HEK293 (cell line): ENCODE measurements at regions not wholly inside any gene's neighbourhood (a gene's known extent, or its start where the extent isn't known, plus 50 kb on each side); places are given as distances from the start of the nearest gene placed in this dataset.

Experiments used
- ATF2 ChIP-seq: fragments of 450-650 bp; formaldehyde crosslinking; IDR thresholded peaks from 2 replicates; pipeline ENCODE4 v1.5.1; 2016; ENCODE audit warnings: missing biosample characterization, missing genetic modification characterization, low read depth
- KLF16 ChIP-seq: fragments of 450-650 bp; formaldehyde crosslinking; IDR thresholded peaks from 2 replicates; pipeline ENCODE4 v1.5.1; 2017; ENCODE audit warnings: missing biosample characterization, missing genetic modification characterization
- KLF17 ChIP-seq: fragments of 450-650 bp; formaldehyde crosslinking; IDR thresholded peaks from 2 replicates; pipeline ENCODE4 v1.5.1; 2016; ENCODE audit warnings: missing biosample characterization, missing genetic modification characterization
- SALL2 ChIP-seq: fragments of 450-650 bp; formaldehyde crosslinking; IDR thresholded peaks from 2 replicates; pipeline ENCODE4 v1.5.0; 2017; ENCODE audit warnings: missing biosample characterization, mild to moderate bottlenecking, missing genetic modification characterization, borderline replicate concordance
- YY1 ChIP-seq: fragments of 450-650 bp; formaldehyde crosslinking; IDR thresholded peaks from 2 replicates; pipeline ENCODE4 v1.5.1; 2018; ENCODE audit warnings: missing biosample characterization, missing genetic modification characterization
- ZBTB7A ChIP-seq: fragments of 450-650 bp; formaldehyde crosslinking; IDR thresholded peaks from 2 replicates; pipeline ENCODE4 v1.5.1; 2016; ENCODE audit warnings: low read depth, missing biosample characterization, missing genetic modification characterization
- ZNF37A ChIP-seq: fragments of 450-650 bp; IDR thresholded peaks from 2 replicates; pipeline ENCODE4 v1.5.1; 2018; ENCODE audit warnings: missing biosample characterization, missing genetic modification characterization
- ZNF629 ChIP-seq: fragments of 450-650 bp; formaldehyde crosslinking; IDR thresholded peaks from 2 replicates; pipeline ENCODE4 v1.5.1; 2017; ENCODE audit warnings: missing biosample characterization, missing genetic modification characterization
- ZSCAN16 ChIP-seq: fragments of 450-650 bp; formaldehyde crosslinking; IDR thresholded peaks from 2 replicates; pipeline ENCODE4 v1.5.1; 2016; ENCODE audit warnings: missing biosample characterization, missing genetic modification characterization
- TF ChIP-seq, protein P1 (sequence below): fragments of 450-650 bp; formaldehyde crosslinking; IDR thresholded peaks from 2 replicates; pipeline ENCODE4 v1.5.1; 2016; ENCODE audit warnings: missing biosample characterization, missing genetic modification characterization
- TF ChIP-seq, protein P2 (sequence below): fragments of 450-650 bp; formaldehyde crosslinking; IDR thresholded peaks from 2 replicates; pipeline ENCODE4 v1.5.1; 2016; ENCODE audit warnings: missing biosample characterization, missing genetic modification characterization

DNA sequence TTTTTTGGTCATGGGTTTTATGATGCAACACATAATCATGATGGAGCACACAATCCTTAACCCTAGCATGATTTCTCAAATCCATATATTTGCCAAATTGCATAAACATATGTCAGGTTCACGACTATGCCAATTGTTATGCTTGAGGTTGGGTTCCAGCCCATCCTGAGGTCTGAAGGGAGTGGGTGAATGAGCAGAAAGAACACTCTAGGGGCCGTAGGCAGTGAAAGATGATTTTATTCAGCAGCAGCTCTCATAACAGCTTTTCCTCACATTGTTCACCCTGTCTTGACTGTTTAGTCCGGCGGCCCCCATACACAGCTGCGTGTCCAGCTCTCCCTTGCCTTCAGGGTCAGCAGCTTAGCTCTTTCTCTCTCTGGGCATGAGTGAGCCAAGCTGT, 627.7 kb downstream of the PLA2G4A start:
- TF ChIP-seq KLF17 (tag by site-specific recombination) (no peak), SALL2 (no peak), YY1 (tag by site-specific recombination) (no peak), ATF2 (tag by site-specific recombination) (no peak), ZSCAN16 (tag by site-specific recombination) (no peak), KLF16 (tag by site-specific recombination) (no peak), ZNF37A (no peak), ZBTB7A (tag by site-specific recombination) (no peak), ZNF629 (tag by site-specific recombination) (no peak)
- TF ChIP-seq, protein P1, sequence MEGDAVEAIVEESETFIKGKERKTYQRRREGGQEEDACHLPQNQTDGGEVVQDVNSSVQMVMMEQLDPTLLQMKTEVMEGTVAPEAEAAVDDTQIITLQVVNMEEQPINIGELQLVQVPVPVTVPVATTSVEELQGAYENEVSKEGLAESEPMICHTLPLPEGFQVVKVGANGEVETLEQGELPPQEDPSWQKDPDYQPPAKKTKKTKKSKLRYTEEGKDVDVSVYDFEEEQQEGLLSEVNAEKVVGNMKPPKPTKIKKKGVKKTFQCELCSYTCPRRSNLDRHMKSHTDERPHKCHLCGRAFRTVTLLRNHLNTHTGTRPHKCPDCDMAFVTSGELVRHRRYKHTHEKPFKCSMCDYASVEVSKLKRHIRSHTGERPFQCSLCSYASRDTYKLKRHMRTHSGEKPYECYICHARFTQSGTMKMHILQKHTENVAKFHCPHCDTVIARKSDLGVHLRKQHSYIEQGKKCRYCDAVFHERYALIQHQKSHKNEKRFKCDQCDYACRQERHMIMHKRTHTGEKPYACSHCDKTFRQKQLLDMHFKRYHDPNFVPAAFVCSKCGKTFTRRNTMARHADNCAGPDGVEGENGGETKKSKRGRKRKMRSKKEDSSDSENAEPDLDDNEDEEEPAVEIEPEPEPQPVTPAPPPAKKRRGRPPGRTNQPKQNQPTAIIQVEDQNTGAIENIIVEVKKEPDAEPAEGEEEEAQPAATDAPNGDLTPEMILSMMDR (tag by site-specific recombination) = no peak
- TF ChIP-seq, protein P2, sequence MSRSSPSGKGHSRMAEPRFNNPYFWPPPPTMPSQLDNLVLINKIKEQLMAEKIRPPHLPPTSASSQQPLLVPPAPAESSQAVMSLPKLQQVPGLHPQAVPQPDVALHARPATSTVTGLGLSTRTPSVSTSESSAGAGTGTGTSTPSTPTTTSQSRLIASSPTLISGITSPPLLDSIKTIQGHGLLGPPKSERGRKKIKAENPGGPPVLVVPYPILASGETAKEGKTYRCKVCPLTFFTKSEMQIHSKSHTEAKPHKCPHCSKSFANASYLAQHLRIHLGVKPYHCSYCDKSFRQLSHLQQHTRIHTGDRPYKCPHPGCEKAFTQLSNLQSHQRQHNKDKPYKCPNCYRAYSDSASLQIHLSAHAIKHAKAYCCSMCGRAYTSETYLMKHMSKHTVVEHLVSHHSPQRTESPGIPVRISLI (tag by site-specific recombination) = no peak
